GM13977 (cell line): ENCODE measurements at regions not wholly inside any gene's neighbourhood (a gene's known extent, or its start where the extent isn't known, plus 50 kb on each side); places are given as distances from the start of the nearest gene placed in this dataset.

Experiments used
- DNase-seq: peaks from one replicate; pipeline ENCODE4 v3.0.0; 2012; ENCODE audit warnings: low spot score
- CTCF ChIP-seq: IDR thresholded peaks from 2 replicates; pipeline ENCODE4 v1.5.1; 2012; ENCODE audit warnings: mild to moderate bottlenecking, control low read depth; ENCODE audit not compliant: insufficient read depth; ENCODE audit errors: extremely low read depth, missing control alignments
- in situ Hi-C: fragments of 300-500 bp; cut with MboI; formaldehyde crosslinking; loops from one replicate; pipeline ENCODE4 v1.12.0; 2022; ENCODE audit warnings: low sequenced_read_pairs, low pct_unique_long_range_greater_than_20kb, mixed read lengths, inconsistent platforms; ENCODE audit not compliant: unreplicated experiment

DNA sequence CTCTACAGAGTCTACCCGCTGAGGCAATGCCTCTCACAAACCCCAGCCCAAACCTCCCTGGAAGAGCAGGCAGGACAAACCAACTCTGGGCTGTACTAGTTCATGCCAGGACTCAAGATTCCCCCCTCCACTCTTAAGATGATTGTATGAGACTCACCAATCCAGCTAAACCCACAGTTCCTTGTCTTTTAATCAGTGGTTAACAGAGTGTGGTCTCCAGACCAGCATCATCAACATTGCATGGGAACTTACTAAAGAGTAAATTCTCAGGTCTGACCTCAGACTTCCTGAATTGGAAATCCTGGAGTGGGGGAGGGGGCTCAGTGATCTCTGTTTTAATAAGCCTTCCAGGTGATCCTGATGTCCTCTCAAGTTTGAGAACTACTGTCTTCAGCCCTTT, 240.9 kb downstream of the GAS1 start:
- TF ChIP-seq CTCF = no peak

DNA sequence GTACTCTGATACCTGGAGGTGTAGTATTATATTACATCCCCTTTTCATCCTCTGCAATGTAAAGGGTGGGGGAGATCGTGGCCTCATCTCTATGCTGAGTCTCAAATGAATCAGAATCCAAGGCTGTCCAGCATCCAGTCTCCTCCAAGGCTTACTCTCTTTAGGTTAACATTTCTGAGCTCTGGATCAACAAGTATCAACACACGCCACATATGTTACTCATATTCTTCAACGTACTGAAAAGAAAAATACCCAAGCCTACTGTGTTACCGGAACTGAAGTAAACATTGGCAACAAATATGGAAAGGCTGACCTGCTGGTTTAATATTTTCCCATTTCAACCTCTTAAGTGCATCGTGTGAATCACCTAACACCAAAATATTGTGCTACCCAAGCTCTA, 241.8 kb downstream of the GAS1 start:
- no peak for TF ChIP-seq CTCF
- in situ Hi-C loops = no loop called here
- no peak for DNase-seq

More for the DNA sequence above, 240.9 kb downstream of the GAS1 start:
- in situ Hi-C loops = no loop called here
- no peak for DNase-seq

GRCh38 chr9:86703346-86703745, 244.0 kb downstream of the GAS1 start:
- DNase-seq = no peak
- in situ Hi-C loops = no loop called here
- TF ChIP-seq CTCF = no peak

- DNase-seq = no peak
- TF ChIP-seq CTCF = no peak
- in situ Hi-C loops = no loop called here
Observed at GRCh38 chr9:86700629-86701028, 246.7 kb downstream of the GAS1 start.

- no peak for TF ChIP-seq CTCF
- no peak for DNase-seq
- in situ Hi-C loops = no loop called here
Observed at GRCh38 chr9:86697999-86698398, 249.3 kb downstream of the GAS1 start.

DNA sequence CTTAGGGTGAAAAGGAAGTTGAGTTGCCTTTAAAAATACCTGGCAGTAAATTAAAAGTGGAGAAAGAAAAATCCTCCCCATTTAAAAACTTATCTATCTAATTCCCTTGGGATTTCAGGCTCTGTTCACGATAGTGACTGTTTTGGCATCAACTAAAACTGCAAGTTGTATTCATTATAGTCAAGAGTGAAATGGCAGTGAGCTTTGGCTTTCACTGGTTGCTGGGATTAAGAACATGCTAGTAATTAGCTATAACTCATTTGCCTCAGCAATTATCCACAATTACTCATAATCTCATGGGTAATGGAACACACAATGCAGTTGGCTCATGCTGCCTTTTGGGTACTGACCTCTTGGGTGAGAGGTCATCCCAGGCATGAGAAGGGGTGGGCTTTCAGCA, 250.1 kb downstream of the GAS1 start:
- in situ Hi-C loops = no loop called here
- no peak for TF ChIP-seq CTCF
- no peak for DNase-seq

DNA sequence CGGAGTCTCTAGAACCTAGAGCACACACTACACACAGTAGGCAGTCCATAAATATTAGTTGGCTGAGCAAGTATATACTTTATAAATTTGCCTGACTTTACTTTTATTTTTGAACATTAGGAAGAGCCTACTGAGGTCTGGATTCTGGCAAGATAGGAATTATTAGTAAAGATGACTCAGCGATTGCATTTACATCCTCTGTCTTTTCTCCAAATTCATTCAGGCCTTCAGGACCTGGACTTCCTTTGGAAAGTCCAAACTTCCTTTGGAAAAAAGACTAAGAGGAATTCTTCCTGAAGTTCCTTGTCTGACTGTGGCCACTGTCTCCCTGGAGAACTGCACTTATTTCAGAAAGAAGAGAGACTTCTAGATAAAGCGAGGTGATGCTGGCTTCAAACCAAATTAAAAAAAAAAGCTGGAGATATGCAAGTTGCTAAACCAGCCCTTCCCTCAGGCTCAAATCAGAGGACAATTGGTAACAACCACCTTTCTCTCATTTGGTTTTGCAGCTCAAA, 251.3 kb downstream of the GAS1 start:
- no peak for DNase-seq
- TF ChIP-seq CTCF = no peak
- in situ Hi-C loops = no loop called here
